Sigmoid colon (tissue), 6 donors: ENCODE measurements at regions not wholly inside any gene's neighbourhood (a gene's known extent, or its start where the extent isn't known, plus 50 kb on each side); places are given as distances from the start of the nearest gene placed in this dataset.

Source experiments
- DNase-seq: peaks from one replicate; pipeline ENCODE4 v3.0.0-alpha.2; 2019
- H3K27ac ChIP-seq, 4 donors: fragments of 200-600 bp; sonication (generic); one replicate each; pipeline ENCODE4 v1.5.1; 2016 to 2019; ENCODE audit warnings: mild to moderate bottlenecking in 1 of 4
- H3K27me3 ChIP-seq, 3 donors: fragments of 200-600 bp; sonication (generic); one replicate each; pipeline ENCODE4 v1.5.1; 2019; ENCODE audit warnings: mild to moderate bottlenecking in 1 of 3
- H3K36me3 ChIP-seq, 4 donors: fragments of 200-600 bp; sonication (generic); one replicate each; pipeline ENCODE4 v1.5.1; 2016 to 2019
- H3K4me1 ChIP-seq, 4 donors: fragments of 200-600 bp; sonication (generic); one replicate each; pipeline ENCODE4 v1.5.1; 2017 to 2019
- H3K4me3 ChIP-seq, 4 donors: fragments of 200-600 bp; sonication (generic); one replicate each; pipeline ENCODE4 v1.5.1; 2017 to 2019; ENCODE audit warnings: mild to moderate bottlenecking in 2 of 4, moderate library complexity in 1 of 4
- H3K9me3 ChIP-seq, 4 donors: fragments of 200-600 bp in 3 of 4; sonication (generic) in 3 of 4; one replicate each; pipeline versions ENCODE4 v1.5.1 to v1.6.1; 2013 to 2019
- EP300 ChIP-seq, 4 donors: sonication (generic); formaldehyde crosslinking; IDR thresholded peaks; one replicate each; pipeline ENCODE4 v1.6.1; 2017; ENCODE audit warnings: antibody characterized with exemption in 4 of 4
- POLR2A ChIP-seq, 2 donors: fragments of 450-650 bp; IDR thresholded peaks; one replicate each; pipeline ENCODE4 v1.6.1; 2016; ENCODE audit warnings: antibody characterized with exemption in 2 of 2, mild to moderate bottlenecking in 2 of 2, moderate library complexity in 2 of 2
- POLR2AphosphoS5 ChIP-seq, 4 donors: sonication (generic); formaldehyde crosslinking; IDR thresholded peaks; one replicate each; pipeline ENCODE4 v1.6.1; 2017; ENCODE audit warnings: antibody characterized with exemption in 4 of 4
- WGBS, 2 donors: extraction: QIAGEN DNeasy Blood & Tissue Kit; methylation state at CpG; one replicate each; pipeline ENCODE4 v1.1.7; 2013; 5-methylcytosine and 5-hydroxymethylcytosine counted together
- intact Hi-C: fragments of 100-400 bp; cut with DNase I; formaldehyde crosslinking; loops from one replicate; pipeline ENCODE4 v1.15.1; 2023
- TF ChIP-seq, protein P1 (sequence below), 4 experiments: fragments of 450-650 bp in 3 of 4; fragments of 200-600 bp in 1 of 4; IDR thresholded peaks; one replicate each; pipeline ENCODE4 v1.5.1; 2016 to 2019; ENCODE audit warnings: antibody characterized with exemption in 4 of 4, mild to moderate bottlenecking in 3 of 4, moderate library complexity in 2 of 4
- donor health status: healthy with polysubstance abuse.
- donor health status: healthy.

DNA sequence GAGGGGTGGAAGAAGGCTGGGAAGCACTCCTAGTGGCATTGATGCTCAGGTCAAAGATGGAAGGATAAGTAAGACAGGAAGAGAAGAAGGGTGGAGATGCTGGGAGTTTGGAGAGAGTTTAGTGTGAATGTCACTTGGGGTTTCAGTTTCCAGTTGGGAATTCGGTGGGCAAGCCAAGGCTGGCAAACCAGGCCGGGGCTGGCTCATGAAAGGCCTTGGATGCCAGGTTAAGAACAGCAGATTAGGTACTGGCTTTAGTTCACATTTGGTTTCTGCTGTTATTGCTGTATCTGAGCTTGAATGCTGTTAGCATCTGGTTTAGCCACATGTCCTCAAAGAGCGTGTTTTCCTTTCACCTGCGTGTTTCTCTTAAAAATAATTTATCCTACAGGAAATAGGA, 69.6 kb downstream of the BLID start:
- 88 to 92% methylated on average over 4 of the region's 4 CpGs for WGBS, 2 donors
- Histone ChIP-seq H3K36me3 (no peaks in the 10 kb centered on the region), H3K9me3 (no peaks in the 10 kb centered on the region), H3K27ac (peak overlapping the region in 1 of 4 donors; percentile 44), H3K27me3 (no peaks in the 10 kb centered on the region), H3K4me3 (no peak overlapping the region), H3K4me1 (no peaks in the 10 kb centered on the region)
- TF ChIP-seq, protein P1, sequence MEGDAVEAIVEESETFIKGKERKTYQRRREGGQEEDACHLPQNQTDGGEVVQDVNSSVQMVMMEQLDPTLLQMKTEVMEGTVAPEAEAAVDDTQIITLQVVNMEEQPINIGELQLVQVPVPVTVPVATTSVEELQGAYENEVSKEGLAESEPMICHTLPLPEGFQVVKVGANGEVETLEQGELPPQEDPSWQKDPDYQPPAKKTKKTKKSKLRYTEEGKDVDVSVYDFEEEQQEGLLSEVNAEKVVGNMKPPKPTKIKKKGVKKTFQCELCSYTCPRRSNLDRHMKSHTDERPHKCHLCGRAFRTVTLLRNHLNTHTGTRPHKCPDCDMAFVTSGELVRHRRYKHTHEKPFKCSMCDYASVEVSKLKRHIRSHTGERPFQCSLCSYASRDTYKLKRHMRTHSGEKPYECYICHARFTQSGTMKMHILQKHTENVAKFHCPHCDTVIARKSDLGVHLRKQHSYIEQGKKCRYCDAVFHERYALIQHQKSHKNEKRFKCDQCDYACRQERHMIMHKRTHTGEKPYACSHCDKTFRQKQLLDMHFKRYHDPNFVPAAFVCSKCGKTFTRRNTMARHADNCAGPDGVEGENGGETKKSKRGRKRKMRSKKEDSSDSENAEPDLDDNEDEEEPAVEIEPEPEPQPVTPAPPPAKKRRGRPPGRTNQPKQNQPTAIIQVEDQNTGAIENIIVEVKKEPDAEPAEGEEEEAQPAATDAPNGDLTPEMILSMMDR (IDR thresholded peaks at IDR 0.05) = no peak
- TF ChIP-seq EP300 (IDR thresholded peaks at IDR 0.05) = no peak
- intact Hi-C loops = no loop called here
- DNase-seq = no peak

DNA sequence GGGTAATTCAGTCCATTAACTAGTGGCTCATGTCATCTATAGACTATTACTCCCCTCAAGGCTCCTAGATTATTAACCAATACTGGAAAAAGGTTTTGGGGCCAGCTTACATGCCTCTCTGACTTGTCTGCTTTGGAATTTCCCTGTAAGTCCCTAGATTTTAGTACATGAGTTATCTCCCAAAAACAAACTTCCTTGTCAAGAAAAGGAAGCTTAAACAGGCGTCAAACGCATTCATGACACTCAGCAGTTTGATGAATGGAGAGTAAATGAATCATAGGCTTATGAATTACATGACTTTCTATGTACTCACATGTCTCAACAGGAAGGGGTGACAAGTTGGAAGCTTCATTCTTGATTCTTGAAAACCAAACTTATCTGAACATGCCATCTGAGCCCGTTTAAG, 70.8 kb downstream of the BLID start:
- Histone ChIP-seq H3K36me3 (no peaks in the 10 kb centered on the region), H3K27me3 (no peaks in the 10 kb centered on the region), H3K27ac (no peak overlapping the region), H3K4me1 (no peaks in the 10 kb centered on the region), H3K9me3 (no peaks in the 10 kb centered on the region), H3K4me3 (no peak overlapping the region)
- DNase-seq = no peak
- intact Hi-C loops = no loop called here
- WGBS, 2 donors = 33 to 40% methylated on average over 3 of the region's 3 CpGs
- TF ChIP-seq POLR2AphosphoS5 (IDR thresholded peaks at IDR 0.05) (no peak), POLR2A (IDR thresholded peaks at IDR 0.05) (no peak), EP300 (IDR thresholded peaks at IDR 0.05) (no peak)
- TF ChIP-seq, protein P1 (IDR thresholded peaks at IDR 0.05) = no peak

DNA sequence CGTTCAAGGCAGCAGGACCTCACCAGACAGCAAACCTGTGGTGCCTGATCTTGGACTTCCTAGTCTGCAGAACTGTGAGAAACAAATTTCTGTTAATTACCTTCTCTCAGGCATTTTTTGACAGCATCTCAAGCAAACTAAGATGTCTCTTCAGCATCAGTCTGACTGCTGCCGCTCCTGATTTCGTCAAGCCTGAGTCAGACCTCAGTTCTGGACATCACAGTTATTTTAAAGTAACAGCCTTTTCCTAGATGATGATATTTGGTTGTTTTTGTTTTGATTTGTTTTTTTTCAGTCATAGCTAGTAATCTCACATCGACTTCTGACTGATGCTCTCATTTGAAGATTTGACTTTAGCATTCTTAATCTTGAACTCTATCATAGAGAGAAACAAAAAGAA, 71.9 kb downstream of the BLID start:
- 69 to 72% methylated on average over 4 of the region's 4 CpGs for WGBS, 2 donors
- no peaks in the 10 kb centered on the region for H3K36me3 ChIP-seq
- no peaks in the 10 kb centered on the region for H3K9me3 ChIP-seq
- H3K27ac ChIP-seq = no peak overlapping the region
- DNase-seq = no peak
- H3K4me3 ChIP-seq = no peak overlapping the region
- H3K4me1 ChIP-seq = no peaks in the 10 kb centered on the region
- H3K27me3 ChIP-seq = no peaks in the 10 kb centered on the region
- no peak for TF ChIP-seq POLR2AphosphoS5 (IDR thresholded peaks at IDR 0.05)
- TF ChIP-seq, protein P1 (IDR thresholded peaks at IDR 0.05) = no peak
- no peak for TF ChIP-seq POLR2A (IDR thresholded peaks at IDR 0.05)
- no peak for TF ChIP-seq EP300 (IDR thresholded peaks at IDR 0.05)
- intact Hi-C loops = no loop called here

DNA sequence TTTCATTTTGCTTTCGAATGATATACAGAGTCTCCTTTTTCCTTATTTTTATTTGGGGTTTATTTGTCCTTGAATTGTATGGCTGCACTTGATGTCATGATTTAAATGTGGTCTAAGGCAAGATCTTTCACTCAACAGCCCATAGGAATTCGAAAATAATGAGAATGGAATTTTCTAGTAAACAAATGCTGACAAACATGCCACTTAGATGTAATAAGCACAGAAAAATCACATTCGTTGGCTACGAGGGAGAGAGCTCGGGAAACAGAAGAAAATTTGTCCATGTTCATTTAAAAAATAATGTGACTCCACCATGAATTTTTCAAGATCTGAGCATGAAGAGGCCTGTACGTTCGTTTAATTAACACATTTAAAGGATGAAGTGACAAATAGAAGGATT, 73.0 kb downstream of the BLID start:
- TF ChIP-seq, protein P1 (IDR thresholded peaks at IDR 0.05) = no peak
- no peak for TF ChIP-seq EP300 (IDR thresholded peaks at IDR 0.05)
- no peaks in the 10 kb centered on the region for H3K36me3 ChIP-seq
- H3K27ac ChIP-seq = no peak overlapping the region
- intact Hi-C loops = no loop called here
- no peak for DNase-seq
- H3K4me3 ChIP-seq = no peak overlapping the region
- H3K27me3 ChIP-seq = no peaks in the 10 kb centered on the region
- H3K9me3 ChIP-seq = no peaks in the 10 kb centered on the region
- H3K4me1 ChIP-seq = peaks cover 0 to 9% (median 3%) of the 10 kb centered on the region in 4 donors
- 44 to 60% methylated on average over 7 of the region's 7 CpGs for WGBS, 2 donors

DNA sequence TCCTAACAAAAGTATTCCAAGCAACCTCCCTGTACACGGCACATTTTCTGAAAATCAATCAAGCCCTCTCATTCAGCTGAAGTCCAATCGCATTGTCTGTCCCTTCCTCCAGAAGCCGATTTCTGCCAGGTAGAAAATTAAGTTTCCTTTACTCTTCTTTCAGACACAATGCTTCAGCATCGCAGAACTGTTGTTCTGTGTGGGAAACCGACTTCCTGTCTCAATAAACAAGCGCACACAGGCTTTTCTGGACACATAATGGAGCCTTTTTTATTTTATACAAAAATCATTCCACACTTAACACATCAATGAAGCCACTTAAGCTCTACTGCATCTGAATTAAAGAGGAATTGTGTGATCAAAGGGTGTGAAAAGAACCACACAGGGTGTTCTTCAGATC, 75.6 kb downstream of the BLID start:
- H3K9me3 ChIP-seq = no peaks in the 10 kb centered on the region
- intact Hi-C loops = no loop called here
- TF ChIP-seq, protein P1 (IDR thresholded peaks at IDR 0.05) = no peak
- TF ChIP-seq POLR2A (IDR thresholded peaks at IDR 0.05) (no peak), EP300 (IDR thresholded peaks at IDR 0.05) (no peak), POLR2AphosphoS5 (IDR thresholded peaks at IDR 0.05) (no peak)
- no peaks in the 10 kb centered on the region for H3K27me3 ChIP-seq
- H3K36me3 ChIP-seq = no peaks in the 10 kb centered on the region
- peak overlapping the region in 2 of 4 donors; percentile 0 to 17 for H3K4me3 ChIP-seq
- WGBS, 2 donors = 36 to 45% methylated on average over 6 of the region's 6 CpGs
- no peak overlapping the region for H3K27ac ChIP-seq
- no peak for DNase-seq
- peaks cover 0 to 12% (median 3%) of the 10 kb centered on the region in 4 donors for H3K4me1 ChIP-seq
